Breast epithelium (tissue), 4 donors: ENCODE measurements at regions not wholly inside any gene's neighbourhood (a gene's known extent, or its start where the extent isn't known, plus 50 kb on each side); places are given as distances from the start of the nearest gene placed in this dataset.

ENCODE experiments used
- DNase-seq, 2 donors: peaks; one replicate each; pipeline ENCODE4 v3.0.0-alpha.2; 2019; ENCODE audit warnings: low spot score in 2 of 2
- H3K27ac ChIP-seq, 2 donors: fragments of 200-600 bp; sonication (generic) in 1 of 2; one replicate each; pipeline ENCODE4 v1.5.1; 2016 to 2019; ENCODE audit warnings: mild to moderate bottlenecking in 1 of 2
- H3K27me3 ChIP-seq, 2 donors: fragments of 200-600 bp; sonication (generic) in 1 of 2; one replicate each; pipeline versions ENCODE4 v1.5.1 to v1.6.0; 2017 to 2019; ENCODE audit warnings: control low read depth in 1 of 2, mild to moderate bottlenecking in 1 of 2
- H3K36me3 ChIP-seq: fragments of 200-600 bp; one replicate; pipeline ENCODE4 v1.5.1; 2019
- H3K4me1 ChIP-seq, 2 donors: fragments of 200-600 bp; sonication (generic); one replicate each; pipeline ENCODE4 v1.5.1; 2016 to 2019; ENCODE audit warnings: control low read depth in 1 of 2
- H3K4me3 ChIP-seq, 3 donors: fragments of 200-600 bp; sonication (generic); 1 replicate in 2 of 3; 2 replicates in 1 of 3; pipeline ENCODE4 v1.5.1; 2016 to 2019; ENCODE audit warnings: mild to moderate bottlenecking in 3 of 3, moderate library complexity in 2 of 3
- H3K9me3 ChIP-seq, 2 donors: fragments of 200-600 bp; sonication (generic) in 1 of 2; one replicate each; pipeline ENCODE4 v1.5.1; 2016 to 2019; ENCODE audit warnings: control low read depth in 1 of 2
- POLR2A ChIP-seq: fragments of 450-650 bp; IDR thresholded peaks from one replicate; pipeline ENCODE4 v1.6.1; 2016; ENCODE audit warnings: antibody characterized with exemption, mild to moderate bottlenecking, moderate library complexity
- POLR2AphosphoS5 ChIP-seq, 3 donors: sonication (generic); formaldehyde crosslinking; IDR thresholded peaks; one replicate each; pipeline ENCODE4 v1.6.1; 2017; ENCODE audit warnings: antibody characterized with exemption in 3 of 3
- intact Hi-C: fragments of 100-400 bp; cut with DNase I; formaldehyde crosslinking; loops from one replicate; pipeline ENCODE4 v1.15.1; 2023; ENCODE audit warnings: low total_unique reads
- TF ChIP-seq, protein P1 (sequence below), 3 donors: fragments of 450-650 bp; IDR thresholded peaks; one replicate each; pipeline ENCODE4 v1.5.1; 2016 to 2017; ENCODE audit warnings: antibody characterized with exemption in 3 of 3, mild to moderate bottlenecking in 3 of 3, moderate library complexity in 3 of 3

DNA sequence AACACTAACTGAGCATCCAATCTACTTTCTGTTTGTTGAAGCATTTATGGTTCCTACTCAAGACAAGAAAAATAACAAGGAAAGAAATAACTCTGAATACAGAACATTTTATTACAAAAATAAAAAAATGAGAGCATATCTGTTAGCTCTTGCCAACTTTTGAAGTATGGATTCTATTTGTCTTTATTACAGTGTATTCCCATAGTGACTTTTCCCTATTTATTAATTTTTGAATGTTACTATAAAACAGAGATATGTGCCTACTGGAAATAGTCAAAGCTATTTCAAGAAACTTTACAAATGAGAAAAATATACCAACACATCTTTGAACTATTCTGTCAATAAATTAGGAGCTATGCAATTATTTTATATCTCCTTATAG, 153.0 kb downstream of the HLX start:
- Histone ChIP-seq H3K36me3 (no peaks in the 10 kb centered on the region), H3K4me3 (no peak overlapping the region), H3K4me1 (no peaks in the 10 kb centered on the region), H3K9me3 (no peaks in the 10 kb centered on the region), H3K27me3 (no peaks in the 10 kb centered on the region), H3K27ac (no peak overlapping the region)
- intact Hi-C loops: no loop called here
- no peak for TF ChIP-seq POLR2AphosphoS5 (IDR thresholded peaks at IDR 0.05)
- TF ChIP-seq, protein P1, sequence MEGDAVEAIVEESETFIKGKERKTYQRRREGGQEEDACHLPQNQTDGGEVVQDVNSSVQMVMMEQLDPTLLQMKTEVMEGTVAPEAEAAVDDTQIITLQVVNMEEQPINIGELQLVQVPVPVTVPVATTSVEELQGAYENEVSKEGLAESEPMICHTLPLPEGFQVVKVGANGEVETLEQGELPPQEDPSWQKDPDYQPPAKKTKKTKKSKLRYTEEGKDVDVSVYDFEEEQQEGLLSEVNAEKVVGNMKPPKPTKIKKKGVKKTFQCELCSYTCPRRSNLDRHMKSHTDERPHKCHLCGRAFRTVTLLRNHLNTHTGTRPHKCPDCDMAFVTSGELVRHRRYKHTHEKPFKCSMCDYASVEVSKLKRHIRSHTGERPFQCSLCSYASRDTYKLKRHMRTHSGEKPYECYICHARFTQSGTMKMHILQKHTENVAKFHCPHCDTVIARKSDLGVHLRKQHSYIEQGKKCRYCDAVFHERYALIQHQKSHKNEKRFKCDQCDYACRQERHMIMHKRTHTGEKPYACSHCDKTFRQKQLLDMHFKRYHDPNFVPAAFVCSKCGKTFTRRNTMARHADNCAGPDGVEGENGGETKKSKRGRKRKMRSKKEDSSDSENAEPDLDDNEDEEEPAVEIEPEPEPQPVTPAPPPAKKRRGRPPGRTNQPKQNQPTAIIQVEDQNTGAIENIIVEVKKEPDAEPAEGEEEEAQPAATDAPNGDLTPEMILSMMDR (IDR thresholded peaks at IDR 0.05): no peak
- no peak for DNase-seq

DNA sequence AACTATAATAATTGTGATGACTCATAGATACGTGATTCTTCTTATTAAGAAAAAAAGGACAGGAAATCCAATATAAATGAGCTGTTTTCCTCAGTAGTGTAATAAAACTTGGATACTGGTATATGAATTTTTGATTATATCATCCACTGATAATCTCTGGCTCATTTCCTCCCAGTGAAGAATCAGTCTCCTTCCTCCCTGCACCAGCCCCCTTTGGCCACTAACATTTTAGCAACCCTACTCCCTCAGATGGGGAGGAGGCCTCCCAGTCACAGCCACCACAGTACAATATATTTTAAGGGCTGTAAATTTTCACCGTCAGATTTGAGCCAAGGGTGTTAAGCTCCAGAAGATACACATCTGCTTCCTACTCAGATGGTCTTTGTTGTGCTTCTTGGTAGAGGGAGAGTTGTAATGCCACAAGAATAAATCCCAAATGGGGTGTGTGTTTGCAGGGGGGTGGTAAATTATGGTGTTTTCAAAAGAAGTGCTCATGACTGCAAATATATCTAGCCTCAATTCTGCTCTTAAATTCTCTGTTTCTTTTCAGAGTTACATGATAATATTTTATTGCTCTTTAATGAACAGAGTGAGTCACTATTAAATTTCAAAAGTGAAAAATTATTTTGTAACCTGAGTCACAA, 153.5 kb downstream of the HLX start:
- intact Hi-C loops: no loop called here
- no peak for TF ChIP-seq POLR2A
- TF ChIP-seq, protein P1 (IDR thresholded peaks at IDR 0.05): no peak
- TF ChIP-seq POLR2AphosphoS5 (IDR thresholded peaks at IDR 0.05): no peak
- no peaks in the 10 kb centered on the region for H3K36me3 ChIP-seq
- H3K27ac ChIP-seq: peak overlapping the region in 1 of 2 donors; percentile 28
- H3K27me3 ChIP-seq: no peaks in the 10 kb centered on the region
- no peaks in the 10 kb centered on the region for H3K4me1 ChIP-seq
- H3K4me3 ChIP-seq: no peak overlapping the region
- no peak for DNase-seq
- no peaks in the 10 kb centered on the region for H3K9me3 ChIP-seq

DNA sequence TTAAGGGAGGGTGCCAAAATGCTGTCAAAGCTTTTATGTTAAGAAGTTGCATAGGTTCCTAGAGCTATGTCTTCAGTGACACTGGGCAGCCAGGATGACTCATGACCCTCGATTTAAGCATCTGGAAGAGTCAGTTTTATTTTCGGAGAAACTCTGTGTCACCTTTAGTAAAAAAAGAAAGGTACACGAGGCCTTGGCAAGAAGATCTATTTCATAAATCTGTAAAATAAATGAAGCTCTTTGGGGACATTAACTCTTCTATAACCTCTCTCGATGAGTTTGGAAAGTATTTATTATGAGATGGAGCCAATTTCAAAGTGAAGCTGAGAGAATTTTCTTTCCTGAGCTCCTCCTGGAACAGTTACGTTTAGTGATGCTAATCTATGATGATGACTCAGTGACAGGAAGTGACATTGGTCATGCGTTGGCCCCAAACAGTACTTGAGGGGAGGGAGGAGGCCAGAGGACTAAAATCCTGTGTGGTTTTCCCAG, 156.5 kb downstream of the HLX start:
- peak overlapping the region in 1 of 2 donors; percentile 34 for H3K27ac ChIP-seq
- DNase-seq: no peak
- H3K4me1 ChIP-seq: no peaks in the 10 kb centered on the region
- H3K9me3 ChIP-seq: no peaks in the 10 kb centered on the region
- TF ChIP-seq POLR2A: no peak
- TF ChIP-seq, protein P1 (IDR thresholded peaks at IDR 0.05): no peak
- no peak for TF ChIP-seq POLR2AphosphoS5 (IDR thresholded peaks at IDR 0.05)
- intact Hi-C loops: no loop called here
- H3K4me3 ChIP-seq: no peak overlapping the region
- no peaks in the 10 kb centered on the region for H3K36me3 ChIP-seq
- H3K27me3 ChIP-seq: no peaks in the 10 kb centered on the region

DNA sequence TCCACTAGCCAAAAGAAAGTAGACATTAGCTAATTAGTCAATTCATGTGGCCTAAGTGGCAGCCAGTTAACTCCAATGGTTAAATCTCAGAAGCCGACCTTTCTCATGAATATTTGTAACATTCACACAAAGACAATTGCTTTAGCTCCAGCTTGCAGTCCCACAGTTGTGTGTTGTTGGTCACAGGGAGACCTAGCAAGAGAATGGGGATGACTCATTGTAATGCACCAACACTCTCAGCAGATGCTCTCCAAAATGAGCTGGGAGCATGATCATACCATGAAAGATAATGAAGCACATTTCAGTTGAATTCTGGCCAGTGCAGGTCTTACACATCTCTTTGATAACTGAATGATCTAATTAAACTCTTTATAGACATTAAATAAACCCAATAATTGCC, 160.4 kb downstream of the HLX start:
- Histone ChIP-seq H3K27me3 (no peaks in the 10 kb centered on the region), H3K4me1 (no peaks in the 10 kb centered on the region), H3K36me3 (no peaks in the 10 kb centered on the region), H3K27ac (no peak overlapping the region), H3K9me3 (no peaks in the 10 kb centered on the region), H3K4me3 (no peak overlapping the region)
- no peak for DNase-seq
- TF ChIP-seq POLR2AphosphoS5 (IDR thresholded peaks at IDR 0.05): no peak
- no peak for TF ChIP-seq POLR2A
- TF ChIP-seq, protein P1 (IDR thresholded peaks at IDR 0.05): no peak
- intact Hi-C loops: no loop called here

DNA sequence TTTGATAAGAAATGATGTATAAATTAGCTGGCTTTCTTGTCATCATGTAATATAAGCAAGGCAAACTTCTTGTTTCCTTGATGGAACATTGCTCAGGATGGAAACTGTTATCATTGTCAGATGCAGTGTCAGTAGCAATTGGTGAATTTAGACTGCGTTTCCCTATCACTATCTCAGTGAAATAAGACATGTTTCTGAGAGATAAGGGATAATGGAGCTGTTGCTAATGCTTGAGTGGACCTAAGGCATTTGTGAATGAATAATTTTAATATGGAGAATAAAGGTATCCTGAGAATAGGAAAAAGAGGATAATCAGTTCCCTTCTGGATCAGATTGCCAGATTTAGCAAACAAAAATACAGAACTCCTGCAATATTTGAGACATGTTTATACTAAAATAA, 160.9 kb downstream of the HLX start:
- Histone ChIP-seq H3K36me3 (no peaks in the 10 kb centered on the region), H3K27me3 (no peaks in the 10 kb centered on the region), H3K4me3 (no peak overlapping the region), H3K9me3 (no peaks in the 10 kb centered on the region), H3K27ac (peak overlapping the region in 1 of 2 donors; percentile 3), H3K4me1 (no peaks in the 10 kb centered on the region)
- intact Hi-C loops: no loop called here
- no peak for DNase-seq
- no peak for TF ChIP-seq POLR2AphosphoS5 (IDR thresholded peaks at IDR 0.05)
- TF ChIP-seq POLR2A: no peak
- TF ChIP-seq, protein P1 (IDR thresholded peaks at IDR 0.05): no peak
